HG02840 (cell line): ENCODE measurements at regions not wholly inside any gene's neighbourhood (a gene's known extent, or its start where the extent isn't known, plus 50 kb on each side); places are given as distances from the start of the nearest gene placed in this dataset.

Experiments used
- ATAC-seq: cut with Tn5 transposase; IDR thresholded peaks from one replicate; pipeline ENCODE4 v1.9.1; 2021; ENCODE audit warnings: mild to moderate bottlenecking, moderate library complexity, moderate number of reproducible peaks; ENCODE audit not compliant: unreplicated experiment, low FRiP score

GRCh38 chr3:31265646-31266428 lies 266.9 kb upstream of the STT3B start:
- ATAC-seq = no peak

GRCh38 chr3:31268868-31269267 lies 263.9 kb upstream of the STT3B start:
- ATAC-seq = no peak

DNA sequence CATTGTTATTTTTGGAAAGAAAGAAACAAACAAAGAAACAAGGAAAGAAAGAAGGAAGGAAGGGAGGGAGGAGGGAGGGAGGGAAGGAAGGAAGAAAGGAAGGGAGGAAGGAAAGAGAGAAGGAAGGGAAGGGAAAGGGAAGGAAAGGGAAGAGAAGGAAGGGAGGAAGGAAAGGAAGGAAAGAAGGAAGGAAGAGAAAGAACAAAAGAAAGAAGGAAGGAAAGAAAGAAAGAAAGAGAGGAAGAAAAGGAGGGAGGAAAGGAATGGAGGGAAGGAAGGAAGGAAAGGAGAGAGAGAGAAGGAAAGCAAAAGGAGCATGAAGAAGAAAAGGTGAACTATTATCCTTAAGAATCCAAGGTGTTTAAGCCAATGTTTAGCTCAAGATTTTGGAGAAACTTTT lies 262.7 kb upstream of the STT3B start:
- ATAC-seq = no peak

DNA sequence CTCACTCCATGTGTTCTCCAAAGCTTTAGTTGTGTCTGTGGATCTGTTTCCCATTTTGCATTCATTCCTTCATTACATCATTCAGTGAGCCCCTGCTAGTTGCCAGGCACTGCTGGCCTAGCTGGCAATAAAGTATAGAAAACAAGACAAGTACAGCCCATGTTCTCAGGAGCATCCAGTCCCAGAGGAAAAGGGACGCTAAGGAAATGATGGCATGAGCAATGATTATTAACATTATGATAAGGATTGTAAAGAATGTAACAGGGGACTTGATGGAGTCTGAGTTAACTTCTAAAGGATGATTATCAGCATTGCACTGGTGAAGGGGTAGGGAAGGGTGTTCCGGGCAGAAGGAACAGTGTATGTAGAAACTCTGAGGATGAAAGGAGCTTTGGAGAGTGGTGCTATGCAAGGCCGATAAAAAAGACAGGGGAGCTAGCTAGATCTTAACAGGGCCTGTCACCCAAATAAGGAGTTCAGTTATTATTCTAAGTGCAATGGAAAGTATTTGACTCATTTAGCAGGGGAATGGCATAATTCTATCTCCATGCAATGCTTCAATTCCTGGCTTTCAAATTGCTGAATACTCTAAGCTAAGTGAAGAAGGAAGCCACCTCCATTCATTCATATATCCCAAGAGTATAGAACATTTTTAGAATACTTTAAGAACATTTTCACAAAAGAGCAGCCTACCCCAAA lies 258.2 kb upstream of the STT3B start:
- no peak for ATAC-seq

- no peak for ATAC-seq
These were observed 257.6 kb upstream of the STT3B start for GRCh38 chr3:31275038-31275572.

DNA sequence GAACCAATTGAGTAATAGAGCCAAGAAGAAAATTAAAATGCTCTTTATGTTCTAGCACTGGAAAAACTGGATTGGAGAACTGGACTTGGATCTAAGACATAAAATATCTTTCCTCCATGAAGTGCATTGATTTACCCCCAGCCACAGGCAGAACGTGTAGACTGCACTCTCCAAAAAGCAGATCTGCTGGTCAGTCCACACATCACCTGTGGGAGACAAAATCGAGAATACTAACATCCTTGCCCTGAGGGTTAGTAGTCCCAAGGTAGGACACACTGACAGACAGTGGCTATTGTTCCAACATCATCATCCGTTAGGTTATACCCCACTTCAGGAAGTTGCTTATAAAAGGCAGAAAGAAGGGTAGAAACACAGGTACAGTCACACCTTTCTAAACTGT lies 257.1 kb upstream of the STT3B start:
- no peak for ATAC-seq

DNA sequence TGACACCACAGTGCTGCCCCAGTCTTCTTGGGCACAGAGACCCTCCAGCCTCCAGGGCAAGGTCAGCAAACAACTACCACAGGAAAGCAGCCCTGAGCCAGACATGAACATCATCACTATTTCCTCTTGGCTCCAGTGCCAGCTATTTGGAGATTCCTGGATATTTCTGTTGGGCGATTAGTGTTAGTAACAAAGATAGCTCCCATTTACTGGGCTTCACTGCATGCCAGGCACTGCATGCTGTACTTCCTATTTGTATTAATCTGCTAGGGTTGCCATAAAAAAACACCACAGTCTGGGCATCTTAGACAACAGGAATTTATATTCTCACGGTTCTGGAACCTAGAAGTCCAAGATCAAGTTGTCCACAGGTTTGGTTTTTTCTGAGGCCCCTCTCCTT lies 255.1 kb upstream of the STT3B start:
- no peak for ATAC-seq

DNA sequence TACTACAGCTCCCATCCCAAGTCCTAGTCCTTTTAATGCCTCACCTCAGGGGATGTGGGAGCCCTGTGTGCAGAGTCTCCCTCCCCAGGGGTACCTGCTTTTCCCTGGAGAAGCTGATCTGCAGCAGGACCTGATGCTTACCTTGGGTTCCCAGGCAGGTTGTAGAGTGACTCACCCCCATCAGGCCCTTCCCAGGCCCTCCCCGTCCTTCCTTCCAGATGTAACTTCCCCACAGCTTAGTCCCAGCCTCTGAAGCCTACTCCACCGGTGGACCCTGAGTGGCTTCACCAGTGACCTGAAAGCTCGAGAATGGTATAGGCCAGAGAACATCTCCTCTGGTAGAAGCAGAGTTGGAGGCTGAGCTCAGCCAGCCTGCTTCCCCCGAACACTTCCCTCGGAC lies 254.2 kb upstream of the STT3B start:
- no peak for ATAC-seq

DNA sequence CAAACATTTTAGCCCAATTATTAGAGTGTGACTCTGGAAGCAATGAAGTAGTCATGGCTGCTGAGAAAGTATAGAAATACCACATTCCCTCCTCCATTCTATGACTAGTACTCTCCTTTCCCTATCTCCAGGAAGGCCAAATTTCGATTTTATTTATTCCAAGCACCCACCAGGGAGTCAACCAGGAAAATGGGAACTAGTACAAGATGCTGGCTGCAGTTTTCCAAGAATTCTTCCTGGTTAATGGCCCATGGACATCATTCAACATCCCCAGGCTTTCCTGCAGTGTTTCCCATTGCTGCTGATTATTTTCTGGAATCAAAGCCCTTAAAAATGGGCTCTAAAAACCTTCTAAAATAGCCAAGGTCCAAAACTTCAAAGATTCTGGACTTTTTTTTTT lies 247.9 kb upstream of the STT3B start:
- no peak for ATAC-seq

DNA sequence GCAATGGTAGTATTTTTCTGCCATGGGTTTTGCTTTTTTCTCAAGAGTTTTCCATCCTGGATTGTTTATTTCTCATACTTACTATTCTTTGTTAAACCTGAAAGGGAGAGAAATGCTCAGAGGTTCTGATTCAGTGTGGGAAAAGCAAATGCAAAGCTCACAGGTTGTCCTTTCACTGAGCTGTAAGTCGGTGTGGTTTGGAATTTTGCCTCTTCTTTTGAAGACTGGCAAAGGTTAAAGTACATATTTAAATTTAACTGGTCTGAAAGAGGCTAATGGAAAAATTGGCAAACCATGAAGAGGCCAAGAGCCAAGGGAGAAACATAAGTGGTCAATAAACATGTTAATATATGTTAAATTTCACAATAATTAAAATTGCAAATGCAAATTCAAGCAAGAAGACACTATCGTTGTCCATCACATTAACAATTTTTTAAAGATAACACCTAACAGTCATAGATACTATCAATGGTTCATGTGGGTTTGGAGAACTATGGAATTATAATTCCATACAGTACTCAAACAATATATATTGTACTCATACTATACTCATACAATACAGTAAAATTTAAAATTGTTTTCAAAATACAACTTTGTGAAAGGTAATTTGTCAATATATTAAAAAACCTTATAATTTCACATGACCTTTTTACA lies 246.8 kb upstream of the STT3B start:
- ATAC-seq = no peak

DNA sequence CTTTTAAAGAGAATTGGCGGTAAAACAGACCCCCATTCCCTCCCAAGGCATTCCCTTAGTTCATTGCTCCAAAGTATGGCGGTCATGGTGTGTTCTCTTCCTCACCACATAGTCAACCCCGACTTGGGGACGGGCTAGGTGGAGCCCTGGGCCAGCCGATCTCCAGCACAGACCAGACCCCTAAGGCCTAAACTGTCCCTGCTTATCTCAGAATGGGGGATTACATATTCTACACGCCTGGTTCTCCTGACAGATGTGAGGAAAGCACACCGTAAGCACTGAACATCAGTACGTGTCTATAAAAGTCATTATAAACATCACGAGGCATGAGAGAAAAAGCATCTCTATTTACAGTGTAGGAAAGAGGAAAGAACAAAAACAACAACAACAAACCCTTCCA lies 244.5 kb upstream of the STT3B start:
- no peak for ATAC-seq

GRCh38 chr3:31288641-31289100 lies 244.1 kb upstream of the STT3B start:
- no peak for ATAC-seq

DNA sequence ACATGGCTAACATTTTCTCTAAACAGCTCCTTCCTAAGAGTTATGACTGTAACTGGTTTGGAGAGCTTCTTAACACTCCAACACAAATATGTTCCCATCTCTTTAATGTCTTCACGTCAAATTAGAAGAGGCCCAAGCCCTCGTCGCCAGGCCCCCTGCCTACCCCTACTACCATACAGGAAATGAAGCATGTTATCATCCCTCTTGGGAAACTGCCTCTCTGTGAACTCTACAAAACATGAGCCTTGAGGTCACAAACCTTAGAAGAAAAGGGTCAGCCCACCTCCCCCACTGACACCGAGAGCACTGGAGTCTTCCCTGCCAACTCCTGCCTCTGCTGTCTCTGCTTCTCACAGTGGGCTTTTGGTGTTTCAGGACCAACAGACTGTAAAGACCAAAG lies 243.1 kb upstream of the STT3B start:
- no peak for ATAC-seq

DNA sequence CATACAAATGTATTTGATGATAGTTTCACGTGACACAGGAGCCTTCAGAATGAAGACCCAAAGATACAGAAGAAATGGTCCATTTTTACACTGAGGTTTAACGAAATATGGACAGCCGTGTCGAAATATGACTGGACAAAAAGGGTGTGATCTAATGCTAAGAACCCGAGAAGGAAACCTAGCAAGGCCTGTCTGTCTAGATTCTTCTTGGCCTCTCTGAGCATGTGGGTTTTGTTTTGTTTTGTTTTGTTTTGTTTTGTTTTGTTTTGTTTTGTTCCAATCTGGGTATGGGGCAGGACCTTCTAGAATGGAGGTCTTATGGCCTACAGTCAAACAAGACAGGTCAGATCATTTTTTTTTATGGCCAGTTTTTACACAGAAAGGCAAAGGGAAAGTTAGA lies 242.7 kb upstream of the STT3B start:
- no peak for ATAC-seq

DNA sequence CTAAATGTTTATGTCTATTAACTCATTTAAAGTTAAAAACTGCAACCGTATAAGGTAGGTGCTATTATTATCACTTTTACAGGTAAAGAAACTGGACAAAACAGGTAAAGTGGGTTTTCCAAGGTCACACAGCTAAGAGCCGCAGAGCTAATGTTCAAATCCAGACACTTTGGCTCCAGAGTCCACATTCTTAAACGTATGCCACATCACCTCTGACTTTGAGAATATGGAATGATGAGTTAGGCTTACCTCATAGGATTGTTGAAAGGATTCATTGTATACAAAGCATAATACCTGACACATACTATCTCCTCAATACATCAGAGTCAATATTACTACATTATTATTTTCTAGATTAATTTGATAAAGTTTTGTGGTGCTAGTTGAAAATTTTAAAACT lies 240.9 kb upstream of the STT3B start:
- ATAC-seq = no peak

DNA sequence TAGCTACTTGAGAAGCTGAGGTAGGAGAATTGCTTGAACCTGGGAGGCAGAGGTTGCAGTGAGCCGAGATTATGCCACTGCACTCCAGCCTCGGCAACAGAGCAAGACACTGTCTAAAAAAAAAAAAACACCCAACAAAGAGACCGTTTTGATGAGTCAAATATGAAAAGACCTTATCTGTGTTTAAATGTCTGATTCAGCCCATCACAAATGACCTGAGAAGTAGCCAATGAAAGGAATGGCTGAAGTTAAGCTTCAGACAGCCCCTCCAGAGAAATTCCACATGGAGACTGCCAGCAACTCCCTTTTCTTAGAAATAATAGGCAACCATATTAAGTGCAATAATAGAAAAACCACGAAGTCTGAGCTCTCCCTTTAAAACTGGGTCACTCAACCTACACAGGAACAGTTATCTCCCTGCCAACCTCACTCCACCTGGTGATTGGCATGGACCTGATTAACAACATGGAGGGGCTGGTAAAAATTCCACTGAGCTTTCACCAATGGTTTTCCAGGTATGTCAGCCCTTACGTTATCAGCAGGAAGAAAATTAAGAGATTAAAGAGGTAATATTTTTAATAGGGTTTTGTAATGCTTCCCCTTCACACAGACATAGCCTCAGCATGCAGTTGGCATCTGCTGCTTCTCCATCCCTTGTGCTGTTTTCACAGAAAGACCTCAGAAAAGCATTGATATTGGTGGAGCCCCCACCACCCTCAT lies 238.1 kb upstream of the STT3B start:
- no peak for ATAC-seq

DNA sequence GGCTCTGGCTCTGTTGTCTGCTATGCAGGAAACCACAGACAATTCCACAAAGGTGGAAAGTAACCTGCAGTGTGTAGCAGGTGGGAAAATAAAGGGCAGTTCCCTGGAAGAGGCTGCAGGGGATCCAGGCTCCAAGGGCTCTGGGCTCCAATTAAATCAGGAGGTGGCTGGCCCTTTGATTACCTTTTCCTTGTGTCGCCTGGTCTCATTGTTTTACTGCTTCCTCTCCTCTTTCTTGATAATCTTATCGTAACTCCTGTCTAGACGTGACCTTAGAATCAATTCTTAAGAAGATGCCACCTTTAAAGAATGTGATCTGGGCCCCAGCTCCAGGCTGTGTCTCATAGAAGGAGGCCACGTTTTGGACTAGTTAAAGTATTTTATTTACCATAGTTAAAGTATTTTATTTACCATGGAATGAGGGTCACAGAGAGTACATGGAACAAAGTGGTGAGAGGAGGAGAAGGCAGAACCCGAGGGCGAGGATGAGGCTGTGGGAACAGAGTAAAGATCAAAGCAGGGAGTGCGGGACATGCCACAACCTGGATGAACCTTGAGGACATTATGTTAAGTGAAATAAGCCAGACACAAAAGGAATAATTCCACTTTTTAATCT lies 237.5 kb upstream of the STT3B start:
- ATAC-seq = no peak

GRCh38 chr3:31297726-31298298 lies 234.9 kb upstream of the STT3B start:
- no peak for ATAC-seq

- ATAC-seq = no peak
These were observed 232.0 kb upstream of the STT3B start for GRCh38 chr3:31300456-31301443.
